GM19193 (cell line): ENCODE measurements at regions not wholly inside any gene's neighbourhood (a gene's known extent, or its start where the extent isn't known, plus 50 kb on each side); places are given as distances from the start of the nearest gene placed in this dataset.

Source experiments
- POLR2A ChIP-seq: IDR thresholded peaks from 4 replicates; pipeline ENCODE4 v1.6.1; 2011; ENCODE audit not compliant: insufficient read depth, insufficient read length; ENCODE audit errors: extremely low read depth

DNA sequence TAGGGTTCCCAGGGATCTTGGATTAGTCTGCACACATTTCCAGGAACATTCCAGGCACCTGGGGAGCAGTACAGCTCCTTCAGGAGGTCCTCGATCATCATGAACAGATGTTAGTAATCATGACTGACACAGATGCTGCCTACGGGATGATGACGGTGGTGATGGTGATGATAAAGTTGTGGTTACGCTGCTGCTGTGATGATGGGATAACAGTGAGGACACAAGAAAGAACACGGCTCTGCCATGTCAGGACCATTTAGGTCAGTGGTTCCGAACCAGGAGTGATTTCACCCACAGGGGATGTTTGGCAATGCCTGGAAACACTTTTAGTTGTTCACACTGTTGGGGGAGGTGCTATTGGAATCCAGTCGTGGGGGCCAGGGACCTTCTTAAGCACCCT lies 1193.0 kb downstream of the UQCRFS1 start:
- no peak for TF ChIP-seq POLR2A

DNA sequence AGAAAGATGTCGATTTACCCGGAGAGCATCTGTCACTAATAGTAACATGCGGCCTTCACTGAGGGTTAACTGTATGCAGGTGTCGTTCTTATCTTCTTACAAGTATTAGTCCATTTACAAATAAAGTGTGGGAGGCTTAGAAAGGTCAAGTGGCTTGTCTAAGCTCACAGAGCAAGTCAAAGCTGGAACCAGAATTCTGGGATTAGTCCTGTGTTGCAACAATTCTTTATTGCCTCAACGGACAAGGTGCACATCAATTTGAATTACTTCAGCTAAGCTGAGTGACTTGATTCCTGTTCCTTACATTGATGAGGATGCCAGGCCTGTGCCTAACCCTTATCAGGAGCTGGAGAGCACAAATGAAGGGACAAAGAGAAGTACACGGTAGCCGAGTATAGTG lies 1193.6 kb downstream of the UQCRFS1 start:
- TF ChIP-seq POLR2A: no peak

- no peak for TF ChIP-seq POLR2A
Observed at GRCh38 chr19:28018499-28018898, 1194.5 kb downstream of the UQCRFS1 start.

GRCh38 chr19:28014615-28015405 lies 1198.1 kb downstream of the UQCRFS1 start:
- TF ChIP-seq POLR2A: no peak

- TF ChIP-seq POLR2A: no peak
Observed at GRCh38 chr19:28012361-28012760, 1200.6 kb downstream of the UQCRFS1 start.

- no peak for TF ChIP-seq POLR2A
Observed at GRCh38 chr19:28010656-28011055, 1202.3 kb downstream of the UQCRFS1 start.

- no peak for TF ChIP-seq POLR2A
Observed at GRCh38 chr19:28009696-28010095, 1203.3 kb downstream of the UQCRFS1 start.

DNA sequence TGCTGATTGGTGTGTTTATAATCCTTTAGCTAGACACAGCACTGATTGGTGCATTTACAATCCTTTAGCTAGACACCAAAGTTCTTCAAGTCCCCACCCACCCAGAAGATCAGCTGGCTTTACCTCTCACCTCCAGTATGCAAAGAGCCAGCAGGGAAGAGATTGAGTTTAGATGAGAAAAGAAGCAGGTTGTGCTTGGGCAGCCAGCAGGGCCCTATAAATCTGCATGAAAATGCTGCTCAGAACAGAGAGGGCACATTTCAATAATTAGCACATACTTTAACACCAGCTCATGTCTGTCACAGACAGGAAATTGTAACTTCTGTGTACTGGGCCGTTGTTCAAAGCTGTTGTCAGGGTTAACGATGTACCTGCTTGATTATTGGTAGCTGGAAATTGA lies 1204.3 kb downstream of the UQCRFS1 start:
- TF ChIP-seq POLR2A: no peak

- TF ChIP-seq POLR2A: no peak
Observed at GRCh38 chr19:28003543-28003942, 1209.4 kb downstream of the UQCRFS1 start.

DNA sequence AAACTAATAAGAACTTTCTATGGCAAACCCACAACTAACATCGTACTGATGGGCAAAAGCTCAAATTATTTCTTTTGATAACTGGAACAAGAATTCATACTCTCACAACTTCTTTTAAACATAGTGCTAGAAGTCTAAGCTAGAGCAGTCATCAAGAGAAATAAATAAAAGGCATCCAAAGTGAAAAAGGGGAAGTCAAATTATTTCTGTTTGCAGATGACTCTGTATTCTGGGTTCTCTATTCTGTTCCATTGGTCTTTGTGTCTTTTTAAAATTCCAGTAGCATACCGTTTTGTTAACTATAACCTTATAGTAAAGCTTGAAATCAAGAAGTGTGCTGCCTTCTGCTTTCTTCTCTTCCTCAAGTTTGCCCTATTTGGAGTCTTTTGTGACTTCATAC lies 1215.9 kb downstream of the UQCRFS1 start:
- no peak for TF ChIP-seq POLR2A

- TF ChIP-seq POLR2A: no peak
Observed at GRCh38 chr19:27993619-27994570, 1219.1 kb downstream of the UQCRFS1 start.

- TF ChIP-seq POLR2A: no peak
Observed at GRCh38 chr19:27986299-27986698, 1226.7 kb downstream of the UQCRFS1 start.

GRCh38 chr19:27975419-27976005 lies 1237.4 kb downstream of the UQCRFS1 start:
- TF ChIP-seq POLR2A: no peak

- no peak for TF ChIP-seq POLR2A
Observed at GRCh38 chr19:27974082-27974513, 1238.9 kb downstream of the UQCRFS1 start.
